Heart left ventricle (tissue), 13 donors: ENCODE measurements at regions not wholly inside any gene's neighbourhood (a gene's known extent, or its start where the extent isn't known, plus 50 kb on each side); places are given as distances from the start of the nearest gene placed in this dataset.

Experiments used
- POLR2A ChIP-seq, 2 donors: fragments of 450-650 bp; IDR thresholded peaks; one replicate each; pipeline ENCODE4 v1.6.1; 2017; ENCODE audit warnings: antibody characterized with exemption in 2 of 2, mild to moderate bottlenecking in 2 of 2, moderate library complexity in 2 of 2
- TF ChIP-seq, protein P1 (sequence below), 12 donors: fragments of 200-600 bp; sonication (generic) in 4 of 12; IDR thresholded peaks; one replicate each; pipeline versions ENCODE4 v1.5.0 to v1.8.0; 2018 to 2022; ENCODE audit warnings: antibody characterized with exemption in 12 of 12, mild to moderate bottlenecking in 5 of 12
- donor health status: ischemic (EF 13 %, LVEDD 7.1; RV severe dilation, severe dysfunction).
- donor health status: DM: no; HTN: yes; CAD: no.
- donor health status: DM: no; HTN: no; CAD: no.
- donor health status: ischemic (EF 25% LVEDD 6.9; RV normal size, moderate dysfunction).
- donor health status: ischemic (EF 25% LVEDD 5.7; RV mildly dilated, moderate dysfunction).
- donor health status: ischemic (EF 35%, LVEDD 5.7; RV mildly dilated, moderate dysfunction).
- donor health status: nonischemic (EF 11% LVEDD 7.7; RV severe dilation, severe dysfunction).
- donor health status: DM: yes; HTN: yes; CAD: no.
- donor health status: PGD.
- donor health status: ischemic (EF 29% LVEDD 5.4; RV normal size, mild dysfunction).
- donor health status: nonischemic (EF 23%, LVEDD 6.1; RV moderate dilation, normal function).

DNA sequence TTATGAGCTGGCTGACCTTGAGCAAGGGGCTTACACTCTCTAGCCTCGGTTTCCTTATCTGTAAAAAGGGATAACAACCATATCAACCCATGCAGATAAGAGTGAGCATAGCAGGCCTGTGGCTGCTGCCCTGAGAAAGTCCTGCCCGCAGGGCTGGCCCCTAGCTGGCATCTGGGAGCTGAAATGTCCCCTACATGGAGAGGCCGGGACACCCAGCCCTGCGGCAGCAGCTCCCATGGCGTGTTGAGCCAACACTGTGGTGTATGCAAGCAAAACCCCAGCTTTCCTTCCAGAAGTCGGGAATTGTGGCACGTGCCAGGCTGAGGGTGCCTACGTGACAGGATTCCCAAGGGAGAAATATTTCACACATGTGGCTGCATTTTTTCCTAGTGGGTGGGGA, 358.9 kb downstream of the CTTN start:
- TF ChIP-seq POLR2A (IDR thresholded peaks at IDR 0.05): no peak
- TF ChIP-seq, protein P1, sequence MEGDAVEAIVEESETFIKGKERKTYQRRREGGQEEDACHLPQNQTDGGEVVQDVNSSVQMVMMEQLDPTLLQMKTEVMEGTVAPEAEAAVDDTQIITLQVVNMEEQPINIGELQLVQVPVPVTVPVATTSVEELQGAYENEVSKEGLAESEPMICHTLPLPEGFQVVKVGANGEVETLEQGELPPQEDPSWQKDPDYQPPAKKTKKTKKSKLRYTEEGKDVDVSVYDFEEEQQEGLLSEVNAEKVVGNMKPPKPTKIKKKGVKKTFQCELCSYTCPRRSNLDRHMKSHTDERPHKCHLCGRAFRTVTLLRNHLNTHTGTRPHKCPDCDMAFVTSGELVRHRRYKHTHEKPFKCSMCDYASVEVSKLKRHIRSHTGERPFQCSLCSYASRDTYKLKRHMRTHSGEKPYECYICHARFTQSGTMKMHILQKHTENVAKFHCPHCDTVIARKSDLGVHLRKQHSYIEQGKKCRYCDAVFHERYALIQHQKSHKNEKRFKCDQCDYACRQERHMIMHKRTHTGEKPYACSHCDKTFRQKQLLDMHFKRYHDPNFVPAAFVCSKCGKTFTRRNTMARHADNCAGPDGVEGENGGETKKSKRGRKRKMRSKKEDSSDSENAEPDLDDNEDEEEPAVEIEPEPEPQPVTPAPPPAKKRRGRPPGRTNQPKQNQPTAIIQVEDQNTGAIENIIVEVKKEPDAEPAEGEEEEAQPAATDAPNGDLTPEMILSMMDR (IDR thresholded peaks at IDR 0.05): no peak
